Right lobe of liver (tissue), 6 donors: ENCODE measurements at regions not wholly inside any gene's neighbourhood (a gene's known extent, or its start where the extent isn't known, plus 50 kb on each side); places are given as distances from the start of the nearest gene placed in this dataset.

Experiments
- ATAC-seq, 4 donors: fragments of 200-7000 bp; cut with Tn5 transposase; one replicate each; pipeline ENCODE4 v1.9.1; 2020; ENCODE audit warnings: mild to moderate bottlenecking in 4 of 4, moderate library complexity in 4 of 4
- DNase-seq, 3 donors: peaks; one replicate each; pipeline ENCODE4 v3.0.0-alpha.2; 2020
- H3K27ac ChIP-seq, 3 donors: fragments of 200-600 bp; one replicate each; pipeline ENCODE4 v1.8.0; 2022
- H3K27me3 ChIP-seq, 2 donors: fragments of 200-600 bp; one replicate each; pipeline ENCODE4 v1.8.0; 2022
- H3K36me3 ChIP-seq, 4 donors: fragments of 200-600 bp; sonication (generic) in 1 of 4; one replicate each; pipeline versions ENCODE4 v1.5.1 to v1.8.0; 2017 to 2022; ENCODE audit warnings: control low read depth in 1 of 4
- H3K4me1 ChIP-seq, 4 donors: fragments of 200-600 bp; sonication (generic) in 1 of 4; one replicate each; pipeline versions ENCODE4 v1.5.1 to v1.8.0; 2017 to 2022; ENCODE audit warnings: control low read depth in 1 of 4
- H3K4me3 ChIP-seq, 3 donors: fragments of 200-600 bp; one replicate each; pipeline ENCODE4 v1.8.0; 2022
- H3K9me3 ChIP-seq, 4 donors: fragments of 200-600 bp; sonication (generic) in 1 of 4; one replicate each; pipeline versions ENCODE4 v1.5.1 to v1.8.0; 2017 to 2022; ENCODE audit warnings: control low read depth in 1 of 4
- POLR2A ChIP-seq: fragments of 450-650 bp; IDR thresholded peaks from one replicate; pipeline ENCODE4 v1.6.1; 2017; ENCODE audit warnings: antibody characterized with exemption, mild to moderate bottlenecking
- WGBS: methylation state at CpG from one replicate; pipeline ENCODE4 v1.1.6; 2018; ENCODE audit warnings: low coverage, low lambda C conversion rate; ENCODE audit not compliant: insufficient coverage; ENCODE audit errors: missing lambda C conversion rate; 5-methylcytosine and 5-hydroxymethylcytosine counted together
- intact Hi-C, 2 donors: fragments of 100-400 bp; cut with DNase I; formaldehyde crosslinking; loops; one replicate each; pipeline versions ENCODE4 v1.11.2 to v1.14.1; 2022
- TF ChIP-seq, protein P1 (sequence below), 4 donors: fragments of 200-600 bp in 3 of 4; fragments of 450-650 bp in 1 of 4; IDR thresholded peaks; one replicate each; pipeline versions ENCODE4 v1.5.1 to v1.8.0; 2016 to 2022; ENCODE audit warnings: antibody characterized with exemption in 4 of 4, mild to moderate bottlenecking in 2 of 4
- donor health status: DM: no; HTN: yes; CAD: no.
- donor health status: DM: no; HTN: no; CAD: no.
- donor health status: DM: no; HTN: no; CAD: no.
- donor health status: DM: no; HTN: yes; CAD: no.
- donor health status: DM: no; HTN: yes; CAD: no.

DNA sequence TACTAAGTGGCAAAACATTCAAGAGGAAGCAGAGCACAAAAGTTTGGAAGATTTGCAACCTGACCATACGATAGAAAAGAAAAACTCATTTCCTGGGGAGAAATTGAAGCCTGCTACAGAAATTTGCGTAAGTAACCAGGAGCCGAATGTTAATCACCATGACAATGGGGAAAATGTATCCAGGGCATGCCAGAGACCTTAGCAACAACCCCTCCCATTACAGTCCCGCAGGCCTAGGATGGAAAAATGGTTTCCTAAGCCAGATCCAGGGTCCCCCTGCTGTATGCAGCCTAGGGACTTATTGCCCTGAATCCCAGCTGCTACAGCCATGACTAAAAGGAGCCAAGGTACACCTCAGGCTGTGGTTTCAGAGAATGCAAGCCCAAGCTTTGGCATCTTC is 472.2 kb upstream of the KLHL4 start:
- intact Hi-C loops = no loop called here
- no peak overlapping the region for H3K27ac ChIP-seq
- no peaks in the 10 kb centered on the region for H3K27me3 ChIP-seq
- WGBS = 65% methylated on average over 4 of the region's 4 CpGs
- no peaks in the 10 kb centered on the region for H3K4me1 ChIP-seq
- no peak for TF ChIP-seq POLR2A
- TF ChIP-seq, protein P1, sequence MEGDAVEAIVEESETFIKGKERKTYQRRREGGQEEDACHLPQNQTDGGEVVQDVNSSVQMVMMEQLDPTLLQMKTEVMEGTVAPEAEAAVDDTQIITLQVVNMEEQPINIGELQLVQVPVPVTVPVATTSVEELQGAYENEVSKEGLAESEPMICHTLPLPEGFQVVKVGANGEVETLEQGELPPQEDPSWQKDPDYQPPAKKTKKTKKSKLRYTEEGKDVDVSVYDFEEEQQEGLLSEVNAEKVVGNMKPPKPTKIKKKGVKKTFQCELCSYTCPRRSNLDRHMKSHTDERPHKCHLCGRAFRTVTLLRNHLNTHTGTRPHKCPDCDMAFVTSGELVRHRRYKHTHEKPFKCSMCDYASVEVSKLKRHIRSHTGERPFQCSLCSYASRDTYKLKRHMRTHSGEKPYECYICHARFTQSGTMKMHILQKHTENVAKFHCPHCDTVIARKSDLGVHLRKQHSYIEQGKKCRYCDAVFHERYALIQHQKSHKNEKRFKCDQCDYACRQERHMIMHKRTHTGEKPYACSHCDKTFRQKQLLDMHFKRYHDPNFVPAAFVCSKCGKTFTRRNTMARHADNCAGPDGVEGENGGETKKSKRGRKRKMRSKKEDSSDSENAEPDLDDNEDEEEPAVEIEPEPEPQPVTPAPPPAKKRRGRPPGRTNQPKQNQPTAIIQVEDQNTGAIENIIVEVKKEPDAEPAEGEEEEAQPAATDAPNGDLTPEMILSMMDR (IDR thresholded peaks at IDR 0.05) = no peak
- H3K4me3 ChIP-seq = no peak overlapping the region
- no peak for DNase-seq
- H3K36me3 ChIP-seq = no peaks in the 10 kb centered on the region
- H3K9me3 ChIP-seq = no peaks in the 10 kb centered on the region
- ATAC-seq = no peak

DNA sequence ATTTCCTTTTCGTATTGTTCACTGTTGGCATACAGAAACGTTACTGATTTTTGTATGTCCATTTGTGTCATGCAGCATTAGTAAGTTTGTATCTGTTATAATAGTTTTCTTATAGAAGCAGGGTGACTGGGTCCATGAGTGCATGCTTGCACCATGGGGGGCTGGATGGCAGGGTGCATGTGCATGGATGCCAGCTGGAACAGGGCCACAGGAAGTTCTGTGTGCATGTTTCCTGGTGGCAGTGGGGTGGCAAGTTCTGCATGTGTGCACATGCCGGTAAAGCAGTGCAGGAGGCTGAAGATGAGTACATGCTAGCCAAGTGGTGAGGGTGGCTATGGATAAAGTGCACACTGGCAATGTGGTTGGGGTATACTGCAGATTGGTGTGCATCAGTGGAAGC is 468.0 kb upstream of the KLHL4 start:
- H3K27ac ChIP-seq = no peak overlapping the region
- H3K27me3 ChIP-seq = no peaks in the 10 kb centered on the region
- H3K4me3 ChIP-seq = no peak overlapping the region
- ATAC-seq = no peak
- 54% methylated on average over 3 of the region's 3 CpGs for WGBS
- no peaks in the 10 kb centered on the region for H3K36me3 ChIP-seq
- H3K4me1 ChIP-seq = no peaks in the 10 kb centered on the region
- intact Hi-C loops = no loop called here
- DNase-seq = no peak
- TF ChIP-seq, protein P1 (IDR thresholded peaks at IDR 0.05) = no peak
- TF ChIP-seq POLR2A = no peak
- H3K9me3 ChIP-seq = no peaks in the 10 kb centered on the region

- no peak overlapping the region for H3K4me3 ChIP-seq
- no peaks in the 10 kb centered on the region for H3K36me3 ChIP-seq
- TF ChIP-seq POLR2A = no peak
- TF ChIP-seq, protein P1 (IDR thresholded peaks at IDR 0.05) = no peak
- no peaks in the 10 kb centered on the region for H3K9me3 ChIP-seq
- peaks cover 0 to 3% of the 10 kb centered on the region in 2 donors for H3K27me3 ChIP-seq
- 45% methylated on average over 2 of the region's 2 CpGs for WGBS
- no peaks in the 10 kb centered on the region for H3K4me1 ChIP-seq
- intact Hi-C loops = no loop called here
- DNase-seq = no peak
- no peak for ATAC-seq
- no peak overlapping the region for H3K27ac ChIP-seq
Observed at GRCh38 chrX:87063642-87064041, 454.0 kb upstream of the KLHL4 start.

- TF ChIP-seq, protein P1 (IDR thresholded peaks at IDR 0.05) = no peak
- no peak for TF ChIP-seq POLR2A
- no peaks in the 10 kb centered on the region for H3K36me3 ChIP-seq
- no peak overlapping the region for H3K4me3 ChIP-seq
- no peaks in the 10 kb centered on the region for H3K9me3 ChIP-seq
- no peak overlapping the region for H3K27ac ChIP-seq
- intact Hi-C loops = no loop called here
- ATAC-seq (no peak), DNase-seq (no peak)
- H3K27me3 ChIP-seq = peaks cover 0 to 3% of the 10 kb centered on the region in 2 donors
- H3K4me1 ChIP-seq = no peaks in the 10 kb centered on the region
Observed at GRCh38 chrX:87064502-87064901, 453.1 kb upstream of the KLHL4 start.

GRCh38 chrX:87067795-87068369 is 449.7 kb upstream of the KLHL4 start:
- no peaks in the 10 kb centered on the region for H3K36me3 ChIP-seq
- TF ChIP-seq POLR2A = no peak
- TF ChIP-seq, protein P1 (IDR thresholded peaks at IDR 0.05) = no peak

More at GRCh38 chrX:87067795-87068369, 449.7 kb upstream of the KLHL4 start:
- no peak for ATAC-seq
- Histone ChIP-seq H3K4me1 (no peaks in the 10 kb centered on the region), H3K27ac (no peak overlapping the region), H3K9me3 (no peaks in the 10 kb centered on the region), H3K4me3 (no peak overlapping the region), H3K27me3 (no peaks in the 10 kb centered on the region)
- DNase-seq = no peak
- intact Hi-C loops = no loop called here
